IPS-18a (cell line): ENCODE measurements at regions not wholly inside any gene's neighbourhood (a gene's known extent, or its start where the extent isn't known, plus 50 kb on each side); places are given as distances from the start of the nearest gene placed in this dataset.

Experiments used
- H3K27ac ChIP-seq: one replicate; pipeline ENCODE4 v1.5.1; 2013; ENCODE audit warnings: low read length
- H3K27me3 ChIP-seq: one replicate; pipeline ENCODE4 v1.6.1; 2013; ENCODE audit warnings: mild to moderate bottlenecking, low read length; ENCODE audit not compliant: control insufficient read depth, insufficient read depth
- H3K36me3 ChIP-seq: one replicate; pipeline ENCODE4 v1.6.1; 2013; ENCODE audit warnings: low read depth, low read length; ENCODE audit not compliant: control insufficient read depth
- H3K4me1 ChIP-seq: one replicate; pipeline ENCODE4 v1.6.1; 2013; ENCODE audit warnings: low read depth, low read length; ENCODE audit not compliant: control insufficient read depth
- H3K4me3 ChIP-seq: one replicate; pipeline ENCODE4 v1.5.1; 2013; ENCODE audit warnings: low read length
- H3K9ac ChIP-seq: one replicate; pipeline ENCODE4 v1.6.1; 2013; ENCODE audit warnings: mild to moderate bottlenecking, low read length, moderate library complexity
- H3K9me3 ChIP-seq: one replicate; pipeline ENCODE4 v1.6.1; 2013; ENCODE audit warnings: low read depth, low read length; ENCODE audit not compliant: control insufficient read depth

GRCh38 chr2:144875290-144875969 lies 355.5 kb upstream of the ZEB2 start:
- Histone ChIP-seq H3K9me3 (no peaks in the 10 kb centered on the region), H3K27me3 (no peaks in the 10 kb centered on the region), H3K4me1 (peaks cover 11% of the 10 kb centered on the region), H3K27ac (no peak overlapping the region), H3K36me3 (no peaks in the 10 kb centered on the region), H3K9ac (no peak overlapping the region), H3K4me3 (no peak overlapping the region)

- H3K4me1 ChIP-seq = no peaks in the 10 kb centered on the region
- H3K27ac ChIP-seq = no peak overlapping the region
- H3K36me3 ChIP-seq = no peaks in the 10 kb centered on the region
- no peak overlapping the region for H3K9ac ChIP-seq
- no peaks in the 10 kb centered on the region for H3K27me3 ChIP-seq
- H3K4me3 ChIP-seq = no peak overlapping the region
- H3K9me3 ChIP-seq = no peaks in the 10 kb centered on the region
These were observed 345.8 kb upstream of the ZEB2 start for GRCh38 chr2:144865670-144866069.

GRCh38 chr2:144859716-144860115 lies 339.8 kb upstream of the ZEB2 start:
- Histone ChIP-seq H3K4me1 (no peaks in the 10 kb centered on the region), H3K36me3 (no peaks in the 10 kb centered on the region), H3K27me3 (no peaks in the 10 kb centered on the region), H3K27ac (no peak overlapping the region), H3K9ac (no peak overlapping the region), H3K4me3 (no peak overlapping the region), H3K9me3 (no peaks in the 10 kb centered on the region)

GRCh38 chr2:144858211-144858610 lies 338.3 kb upstream of the ZEB2 start:
- no peaks in the 10 kb centered on the region for H3K9me3 ChIP-seq
- no peaks in the 10 kb centered on the region for H3K4me1 ChIP-seq
- no peaks in the 10 kb centered on the region for H3K27me3 ChIP-seq
- H3K9ac ChIP-seq = no peak overlapping the region
- H3K36me3 ChIP-seq = no peaks in the 10 kb centered on the region
- H3K4me3 ChIP-seq = no peak overlapping the region
- H3K27ac ChIP-seq = no peak overlapping the region

GRCh38 chr2:144854596-144854995 lies 334.7 kb upstream of the ZEB2 start:
- no peak overlapping the region for H3K4me3 ChIP-seq
- H3K4me1 ChIP-seq = peaks cover 7% of the 10 kb centered on the region
- H3K36me3 ChIP-seq = no peaks in the 10 kb centered on the region
- H3K9ac ChIP-seq = no peak overlapping the region
- no peak overlapping the region for H3K27ac ChIP-seq
- H3K9me3 ChIP-seq = no peaks in the 10 kb centered on the region
- H3K27me3 ChIP-seq = no peaks in the 10 kb centered on the region

GRCh38 chr2:144849612-144850011 lies 329.7 kb upstream of the ZEB2 start:
- Histone ChIP-seq H3K9ac (no peak overlapping the region), H3K4me1 (peaks cover 7% of the 10 kb centered on the region), H3K27ac (no peak overlapping the region), H3K36me3 (no peaks in the 10 kb centered on the region), H3K27me3 (no peaks in the 10 kb centered on the region), H3K4me3 (no peak overlapping the region), H3K9me3 (no peaks in the 10 kb centered on the region)

GRCh38 chr2:144848423-144848822 lies 328.5 kb upstream of the ZEB2 start:
- Histone ChIP-seq H3K4me3 (no peak overlapping the region), H3K9ac (no peak overlapping the region), H3K36me3 (no peaks in the 10 kb centered on the region), H3K4me1 (peaks cover 7% of the 10 kb centered on the region), H3K9me3 (no peaks in the 10 kb centered on the region), H3K27ac (no peak overlapping the region), H3K27me3 (no peaks in the 10 kb centered on the region)

GRCh38 chr2:144847347-144848080 lies 327.6 kb upstream of the ZEB2 start:
- Histone ChIP-seq H3K36me3 (no peaks in the 10 kb centered on the region), H3K9ac (no peak overlapping the region), H3K4me3 (no peak overlapping the region), H3K27ac (no peak overlapping the region), H3K4me1 (peaks cover 7% of the 10 kb centered on the region), H3K9me3 (no peaks in the 10 kb centered on the region), H3K27me3 (no peaks in the 10 kb centered on the region)

- no peak overlapping the region for H3K27ac ChIP-seq
- no peaks in the 10 kb centered on the region for H3K9me3 ChIP-seq
- peaks cover 3% of the 10 kb centered on the region for H3K4me1 ChIP-seq
- no peak overlapping the region for H3K9ac ChIP-seq
- H3K4me3 ChIP-seq = no peak overlapping the region
- H3K27me3 ChIP-seq = no peaks in the 10 kb centered on the region
- no peaks in the 10 kb centered on the region for H3K36me3 ChIP-seq
These were observed 316.9 kb upstream of the ZEB2 start for GRCh38 chr2:144836635-144837350.

- no peak overlapping the region for H3K4me3 ChIP-seq
- H3K36me3 ChIP-seq = no peaks in the 10 kb centered on the region
- H3K4me1 ChIP-seq = peaks cover 3% of the 10 kb centered on the region
- no peaks in the 10 kb centered on the region for H3K9me3 ChIP-seq
- no peaks in the 10 kb centered on the region for H3K27me3 ChIP-seq
- H3K27ac ChIP-seq = no peak overlapping the region
- no peak overlapping the region for H3K9ac ChIP-seq
These were observed 315.9 kb upstream of the ZEB2 start for GRCh38 chr2:144835634-144836350.

GRCh38 chr2:144834998-144835633 lies 315.2 kb upstream of the ZEB2 start:
- Histone ChIP-seq H3K4me1 (peaks cover 3% of the 10 kb centered on the region), H3K9me3 (no peaks in the 10 kb centered on the region), H3K27me3 (no peaks in the 10 kb centered on the region), H3K27ac (no peak overlapping the region), H3K4me3 (no peak overlapping the region), H3K36me3 (no peaks in the 10 kb centered on the region), H3K9ac (no peak overlapping the region)
